Stimulated activated CD4-positive, alpha-beta T cell treated with anti-CD3 and anti-CD28 coated beads, Interleukin-15, amount 100 ng/mL, for 48 hours (primary cell): ENCODE measurements at regions not wholly inside any gene's neighbourhood (a gene's known extent, or its start where the extent isn't known, plus 50 kb on each side); places are given as distances from the start of the nearest gene placed in this dataset.

Source experiments
- DNase-seq, 2 donors: peaks; one replicate each; pipeline ENCODE4 v3.0.0-alpha.2; 2020; ENCODE audit warnings: low read depth in 2 of 2

- DNase-seq: no peak
Measured at GRCh38 chr5:152270096-152270495, 135.0 kb downstream of the NMUR2 start.

- DNase-seq: no peak
Measured at GRCh38 chr5:152269533-152269932, 135.5 kb downstream of the NMUR2 start.

- DNase-seq: no peak
Measured at GRCh38 chr5:152264645-152265254, 140.3 kb downstream of the NMUR2 start.

GRCh38 chr5:152262667-152263066 is 142.4 kb downstream of the NMUR2 start:
- DNase-seq: no peak

GRCh38 chr5:152260940-152261339 is 144.1 kb downstream of the NMUR2 start:
- no peak for DNase-seq

- no peak for DNase-seq
Measured at GRCh38 chr5:152259702-152260101, 145.4 kb downstream of the NMUR2 start.

- DNase-seq: no peak
Measured at GRCh38 chr5:152256580-152256979, 148.5 kb downstream of the NMUR2 start.

- DNase-seq: no peak
Measured at GRCh38 chr5:152255411-152255810, 149.7 kb downstream of the NMUR2 start.

- DNase-seq: no peak
Measured at GRCh38 chr5:152247850-152248385, 157.2 kb downstream of the NMUR2 start.

GRCh38 chr5:152246401-152246800 is 158.7 kb downstream of the NMUR2 start:
- no peak for DNase-seq

- no peak for DNase-seq
Measured at GRCh38 chr5:152237531-152237930, 167.5 kb downstream of the NMUR2 start.

- DNase-seq: no peak
Measured at GRCh38 chr5:152226191-152226590, 178.9 kb downstream of the NMUR2 start.

- DNase-seq: no peak
Measured at GRCh38 chr5:152221721-152222629, 183.1 kb downstream of the NMUR2 start.

GRCh38 chr5:152218694-152219093 is 186.4 kb downstream of the NMUR2 start:
- DNase-seq: no peak

GRCh38 chr5:152205804-152206203 is 199.3 kb downstream of the NMUR2 start:
- no peak for DNase-seq

- DNase-seq: no peak
Measured at GRCh38 chr5:152202321-152202720, 202.8 kb downstream of the NMUR2 start.

GRCh38 chr5:152193391-152194107 is 211.5 kb downstream of the NMUR2 start:
- no peak for DNase-seq

GRCh38 chr5:152188251-152188650 is 216.8 kb downstream of the NMUR2 start:
- DNase-seq: no peak

GRCh38 chr5:152187668-152188067 is 217.4 kb downstream of the NMUR2 start:
- DNase-seq: no peak

GRCh38 chr5:152185547-152186245 is 219.4 kb downstream of the NMUR2 start:
- DNase-seq: no peak

GRCh38 chr5:152184266-152184665 is 220.8 kb downstream of the NMUR2 start:
- DNase-seq: no peak

- no peak for DNase-seq
Measured at GRCh38 chr5:152181461-152181860, 223.6 kb downstream of the NMUR2 start.
